GM23338 (cell line): ENCODE measurements at regions not wholly inside any gene's neighbourhood (a gene's known extent, or its start where the extent isn't known, plus 50 kb on each side); places are given as distances from the start of the nearest gene placed in this dataset.

Source experiments
- ATAC-seq: fragments of 200-7000 bp; cut with Tn5 transposase; 3 replicates; pipeline ENCODE4 v1.9.1; 2020
- DNase-seq: peaks from one replicate; pipeline ENCODE4 v3.0.0-alpha.2; 2015; ENCODE audit warnings: low spot score
- H2AFZ ChIP-seq: fragments of 200-600 bp; sonication (generic); 2 replicates; pipeline ENCODE4 v1.8.0; 2016; ENCODE audit warnings: antibody characterized with exemption, mild to moderate bottlenecking, moderate library complexity
- H3F3A ChIP-seq: fragments of 200-600 bp; sonication (generic); replicated peaks from 2 replicates; pipeline ENCODE4 v1.8.0; 2017; ENCODE audit warnings: antibody characterized with exemption, mixed run types, low read depth
- H3K27ac ChIP-seq: fragments of 200-600 bp; sonication (generic); 2 replicates; pipeline ENCODE4 v1.6.1; 2016; ENCODE audit warnings: low read depth
- H3K27me3 ChIP-seq: fragments of 200-600 bp; sonication (generic); 2 replicates; pipeline ENCODE4 v1.8.0; 2016; ENCODE audit warnings: mild to moderate bottlenecking, mixed run types, moderate library complexity; ENCODE audit not compliant: insufficient read depth
- H3K36me3 ChIP-seq: fragments of 200-600 bp; sonication (generic); 2 replicates; pipeline ENCODE4 v1.8.0; 2016; ENCODE audit warnings: mild to moderate bottlenecking; ENCODE audit not compliant: insufficient read depth
- H3K4me1 ChIP-seq: fragments of 200-600 bp; sonication (generic); 2 replicates; pipeline ENCODE4 v1.8.0; 2016; ENCODE audit warnings: mild to moderate bottlenecking, moderate library complexity; ENCODE audit not compliant: insufficient read depth
- H3K4me2 ChIP-seq: fragments of 200-600 bp; sonication (generic); 2 replicates; pipeline ENCODE4 v1.7.1; 2017; ENCODE audit warnings: mixed run types
- H3K4me3 ChIP-seq: fragments of 200-600 bp; sonication (generic); 2 replicates; pipeline ENCODE4 v1.6.1; 2016; ENCODE audit warnings: mixed run types
- H3K79me2 ChIP-seq: fragments of 200-600 bp; sonication (generic); replicated peaks from 2 replicates; pipeline ENCODE4 v1.8.0; 2017; ENCODE audit warnings: mild to moderate bottlenecking; ENCODE audit not compliant: insufficient read depth
- H3K9me2 ChIP-seq: fragments of 200-600 bp; sonication (generic); 2 replicates; pipeline ENCODE4 v1.8.0; 2017; ENCODE audit not compliant: insufficient read depth
- H4K20me1 ChIP-seq: fragments of 200-600 bp; sonication (generic); replicated peaks from 2 replicates; pipeline ENCODE4 v1.8.0; 2017; ENCODE audit warnings: mild to moderate bottlenecking; ENCODE audit not compliant: insufficient read depth
- H3K27ac Mint-ChIP-seq: 2 replicates; pipeline ENCODE4 v1.8.0; 2020; ENCODE audit warnings: inconsistent platforms, mild to moderate bottlenecking, moderate library complexity, mixed read lengths
- H3K27me3 Mint-ChIP-seq: 3 replicates; pipeline ENCODE4 v1.8.0; 2022; ENCODE audit warnings: low read depth, mild to moderate bottlenecking, moderate library complexity, mixed read lengths, inconsistent platforms; ENCODE audit not compliant: insufficient read depth, poor library complexity
- H3K36me3 Mint-ChIP-seq: 3 replicates; pipeline ENCODE4 v1.8.0; 2021; ENCODE audit warnings: low read depth, mild to moderate bottlenecking, inconsistent platforms, moderate library complexity, mixed read lengths
- H3K4me1 Mint-ChIP-seq: 3 replicates; pipeline ENCODE4 v1.8.0; 2020; ENCODE audit warnings: mild to moderate bottlenecking, inconsistent platforms, mixed read lengths
- H3K4me3 Mint-ChIP-seq: 3 replicates; pipeline ENCODE4 v1.8.0; 2021; ENCODE audit warnings: moderate library complexity, mild to moderate bottlenecking, inconsistent platforms, mixed read lengths
- H3K9me3 Mint-ChIP-seq: 3 replicates; pipeline ENCODE4 v1.8.0; 2020; ENCODE audit warnings: moderate library complexity, mild to moderate bottlenecking, inconsistent platforms, mixed read lengths
- CREB1 ChIP-seq: fragments of 250-450 bp; sonication (Bioruptor Pico); IDR thresholded peaks from 2 replicates; pipeline ENCODE4 v1.5.0; 2020; ENCODE audit warnings: low read depth, mild to moderate bottlenecking, moderate library complexity
- CTCF ChIP-seq, 2 experiments: fragments of 200-600 bp in 1 of 2; sonication (generic) in 1 of 2; conservative IDR thresholded peaks; 2 replicates each; pipeline versions ENCODE4 v1.5.1 to v1.6.1; 2016 to 2017; ENCODE audit warnings: antibody characterized with exemption in 2 of 2, low read depth in 2 of 2, mild to moderate bottlenecking in 2 of 2, moderate library complexity in 1 of 2
- ETS1 ChIP-seq: IDR thresholded peaks from 2 replicates; pipeline ENCODE4 v1.6.1; 2016; ENCODE audit warnings: antibody characterized with exemption
- EZH2 ChIP-seq: fragments of 200-600 bp; sonication (generic); IDR thresholded peaks from one replicate; pipeline ENCODE4 v1.8.0; 2017; ENCODE audit warnings: antibody characterized with exemption, mild to moderate bottlenecking, low read depth; ENCODE audit not compliant: unreplicated experiment
- EZH2phosphoT487 ChIP-seq: fragments of 200-600 bp; sonication (generic); IDR thresholded peaks from one replicate; pipeline ENCODE4 v1.8.1; 2018; ENCODE audit warnings: antibody characterized with exemption; ENCODE audit not compliant: unreplicated experiment
- JUNB ChIP-seq: IDR thresholded peaks from one replicate; pipeline ENCODE4 v1.6.1; 2016; ENCODE audit warnings: antibody characterized with exemption; ENCODE audit not compliant: unreplicated experiment
- NANOG ChIP-seq: IDR thresholded peaks from 2 replicates; pipeline ENCODE4 v1.6.1; 2016; ENCODE audit warnings: antibody characterized with exemption, borderline replicate concordance
- POLR2AphosphoS5 ChIP-seq: IDR thresholded peaks from 2 replicates; pipeline ENCODE4 v1.6.1; 2016; ENCODE audit warnings: antibody characterized with exemption, low read depth
- REST ChIP-seq: IDR thresholded peaks from one replicate; pipeline ENCODE4 v1.6.1; 2018; ENCODE audit warnings: antibody characterized with exemption; ENCODE audit not compliant: unreplicated experiment
- STAT1 ChIP-seq: IDR thresholded peaks from one replicate; pipeline ENCODE4 v1.6.1; 2016; ENCODE audit warnings: antibody characterized with exemption; ENCODE audit not compliant: unreplicated experiment
- ZNF114 ChIP-seq: fragments of 250-450 bp; sonication (Bioruptor Pico); IDR thresholded peaks from 2 replicates; pipeline ENCODE4 v1.5.0; 2020; ENCODE audit warnings: mild to moderate bottlenecking, moderate library complexity
- ZNF331 ChIP-seq: fragments of 250-450 bp; sonication (Bioruptor Pico); IDR thresholded peaks from 2 replicates; pipeline ENCODE4 v1.5.0; 2020; ENCODE audit warnings: low read depth, mild to moderate bottlenecking, moderate library complexity
- ZNF462 ChIP-seq: fragments of 250-450 bp; sonication (Bioruptor Pico); IDR thresholded peaks from 2 replicates; pipeline ENCODE4 v1.5.0; 2020; ENCODE audit warnings: mild to moderate bottlenecking, moderate library complexity

GRCh38 chr6:44061375-44062104 lies 65.7 kb downstream of the MRPL14 start:
- H3K4me1 ChIP-seq, result no peaks in the 10 kb centered on the region

More at GRCh38 chr6:44061375-44062104, 65.7 kb downstream of the MRPL14 start:
- no peak overlapping the region for H3K4me2 ChIP-seq
- H3K4me1 Mint-ChIP-seq, result peaks cover 5% of the 10 kb centered on the region
- TF ChIP-seq CREB1 (CRISPR knock-in tag) (no peak), POLR2AphosphoS5 (no peak), ETS1 (no peak), CTCF (conservative IDR thresholded peaks at IDR 0.05; ENCODE audit: low read depth in 2 of 2) (no peak), REST (no peak), ZNF331 (CRISPR knock-in tag) (no peak), STAT1 (no peak), ZNF462 (CRISPR knock-in tag) (no peak), NANOG (no peak), EZH2 (no peak), EZH2phosphoT487 (no peak), ZNF114 (no peak), JUNB (no peak)
- no peaks in the 10 kb centered on the region for H3K36me3 Mint-ChIP-seq
- no peak overlapping the region for H2AFZ ChIP-seq
- no peaks in the 10 kb centered on the region for H3K27me3 ChIP-seq
- no peaks in the 10 kb centered on the region; the same call in 1 of the 2 replicates for H3K9me2 ChIP-seq
- no peak for ATAC-seq
- H3K4me3 Mint-ChIP-seq, result no peak overlapping the region
- no peak overlapping the region for H3K27ac Mint-ChIP-seq
- H3K9me3 Mint-ChIP-seq, result 0 out of 3 replicates have a peak, but pooled peaks cover 5% of the 10 kb centered on the region
- peaks cover 5% of the 10 kb centered on the region for H3K27me3 Mint-ChIP-seq
- H3K4me3 ChIP-seq, result no peak overlapping the region
- no peaks in the 10 kb centered on the region for H3K79me2 ChIP-seq
- no peaks in the 10 kb centered on the region for H3K36me3 ChIP-seq
- H3F3A ChIP-seq, result no peaks in the 10 kb centered on the region
- no peaks in the 10 kb centered on the region for H4K20me1 ChIP-seq
- H3K27ac ChIP-seq, result no peak overlapping the region
- DNase-seq, result no peak
